ENCODE measurements at regions not wholly inside any gene's neighbourhood (a gene's known extent, or its start where the extent isn't known, plus 50 kb on each side); places are given as distances from the start of the nearest gene placed in this dataset.

DNA sequence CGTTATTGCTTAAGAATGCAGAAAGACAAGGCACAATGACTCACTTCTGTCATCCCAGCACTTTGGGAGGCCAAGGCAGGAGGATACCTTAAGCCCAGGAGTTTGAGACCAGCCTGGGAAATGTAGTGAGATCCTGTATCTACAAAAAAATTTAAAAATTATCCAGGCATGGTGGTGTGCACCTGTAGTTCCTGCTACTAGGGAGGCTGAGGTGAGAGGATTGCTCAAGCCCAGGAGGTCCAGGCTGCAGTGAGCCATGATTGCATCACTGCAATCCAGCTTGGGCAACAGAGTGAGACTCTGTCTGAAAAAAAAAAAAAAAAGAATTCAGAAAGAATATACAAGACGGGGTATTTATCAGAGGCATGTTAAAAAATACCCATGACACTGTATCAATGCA, 182.0 kb upstream of the SPOPL start:
- H3K36me3 ChIP-seq, result no peaks in the 10 kb centered on the region
- H3K9me3 ChIP-seq, result no peaks in the 10 kb centered on the region
- TF ChIP-seq, protein P1, sequence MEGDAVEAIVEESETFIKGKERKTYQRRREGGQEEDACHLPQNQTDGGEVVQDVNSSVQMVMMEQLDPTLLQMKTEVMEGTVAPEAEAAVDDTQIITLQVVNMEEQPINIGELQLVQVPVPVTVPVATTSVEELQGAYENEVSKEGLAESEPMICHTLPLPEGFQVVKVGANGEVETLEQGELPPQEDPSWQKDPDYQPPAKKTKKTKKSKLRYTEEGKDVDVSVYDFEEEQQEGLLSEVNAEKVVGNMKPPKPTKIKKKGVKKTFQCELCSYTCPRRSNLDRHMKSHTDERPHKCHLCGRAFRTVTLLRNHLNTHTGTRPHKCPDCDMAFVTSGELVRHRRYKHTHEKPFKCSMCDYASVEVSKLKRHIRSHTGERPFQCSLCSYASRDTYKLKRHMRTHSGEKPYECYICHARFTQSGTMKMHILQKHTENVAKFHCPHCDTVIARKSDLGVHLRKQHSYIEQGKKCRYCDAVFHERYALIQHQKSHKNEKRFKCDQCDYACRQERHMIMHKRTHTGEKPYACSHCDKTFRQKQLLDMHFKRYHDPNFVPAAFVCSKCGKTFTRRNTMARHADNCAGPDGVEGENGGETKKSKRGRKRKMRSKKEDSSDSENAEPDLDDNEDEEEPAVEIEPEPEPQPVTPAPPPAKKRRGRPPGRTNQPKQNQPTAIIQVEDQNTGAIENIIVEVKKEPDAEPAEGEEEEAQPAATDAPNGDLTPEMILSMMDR (IDR thresholded peaks at IDR 0.05), result no peak
- H3K27me3 ChIP-seq, result no peaks in the 10 kb centered on the region
- no peaks in the 10 kb centered on the region for H3K4me1 ChIP-seq
- no peak overlapping the region for H3K27ac ChIP-seq
- no peak for DNase-seq (ENCODE audit: low spot score)
- no peak overlapping the region for H3K4me3 ChIP-seq

DNA sequence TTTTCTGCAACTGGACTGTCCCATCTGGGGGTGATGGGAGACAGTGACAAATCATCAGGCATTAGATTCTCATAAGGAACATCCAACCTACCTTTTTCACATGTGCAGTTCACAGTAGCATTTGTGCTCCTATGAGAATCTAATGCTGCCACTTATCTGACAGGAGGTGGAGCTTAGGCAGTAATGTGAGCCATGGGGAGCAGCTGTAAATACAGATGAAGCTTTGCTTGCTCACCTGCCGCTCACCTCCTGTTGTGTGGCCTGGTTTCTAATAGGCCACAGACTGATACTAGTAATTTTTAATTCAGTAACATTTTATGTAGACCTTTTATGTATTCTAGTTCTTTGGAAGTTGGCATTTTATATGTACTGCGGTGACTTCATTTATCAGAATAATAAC, 180.1 kb upstream of the SPOPL start:
- DNase-seq (ENCODE audit: low spot score), result no peak
- TF ChIP-seq, protein P1 (IDR thresholded peaks at IDR 0.05), result no peak
- H3K4me1 ChIP-seq, result no peaks in the 10 kb centered on the region
- no peak overlapping the region for H3K4me3 ChIP-seq
- no peaks in the 10 kb centered on the region for H3K9me3 ChIP-seq
- H3K27ac ChIP-seq, result no peak overlapping the region
- no peaks in the 10 kb centered on the region for H3K36me3 ChIP-seq
- no peaks in the 10 kb centered on the region for H3K27me3 ChIP-seq

DNA sequence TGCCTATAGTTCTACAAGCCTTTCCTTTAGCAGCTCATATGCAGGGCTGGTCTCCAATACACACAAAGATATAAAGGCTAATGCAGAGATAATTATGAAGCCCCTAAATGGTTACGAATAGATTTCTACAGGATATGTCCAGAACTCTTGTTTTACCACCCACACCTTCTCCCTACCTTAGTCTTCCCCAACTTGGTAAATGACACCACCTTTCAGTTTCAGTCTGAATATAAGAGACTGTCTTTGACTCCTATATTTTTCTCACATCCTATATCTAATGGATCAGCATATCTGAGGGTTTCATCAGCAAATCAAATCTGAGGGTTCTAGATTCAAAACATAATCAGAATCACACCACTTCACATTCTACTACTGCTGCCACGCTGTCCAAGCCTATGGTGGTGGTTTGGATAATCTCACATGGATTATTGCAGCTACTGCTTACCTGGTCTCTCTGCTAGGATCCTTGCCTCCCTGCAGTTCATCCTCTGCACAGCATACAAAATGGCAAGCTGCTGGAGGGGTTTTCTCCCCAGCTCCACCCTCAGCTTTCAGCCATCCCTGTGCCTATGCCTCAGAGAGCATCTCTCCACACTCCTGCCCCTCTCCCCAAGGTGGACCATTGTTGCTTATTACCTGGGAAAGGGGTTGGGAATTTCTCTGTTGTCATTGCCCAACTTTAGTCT, 178.0 kb upstream of the SPOPL start:
- no peak overlapping the region for H3K4me3 ChIP-seq
- no peaks in the 10 kb centered on the region for H3K36me3 ChIP-seq
- H3K27me3 ChIP-seq, result no peaks in the 10 kb centered on the region
- H3K4me1 ChIP-seq, result no peaks in the 10 kb centered on the region
- no peaks in the 10 kb centered on the region for H3K9me3 ChIP-seq
- no peak for DNase-seq (ENCODE audit: low spot score)
- TF ChIP-seq, protein P1 (IDR thresholded peaks at IDR 0.05), result no peak
- no peak overlapping the region for H3K27ac ChIP-seq

- H3K36me3 ChIP-seq, result no peaks in the 10 kb centered on the region
Measured at GRCh38 chr2:138324068-138324771, 177.3 kb upstream of the SPOPL start.

DNA sequence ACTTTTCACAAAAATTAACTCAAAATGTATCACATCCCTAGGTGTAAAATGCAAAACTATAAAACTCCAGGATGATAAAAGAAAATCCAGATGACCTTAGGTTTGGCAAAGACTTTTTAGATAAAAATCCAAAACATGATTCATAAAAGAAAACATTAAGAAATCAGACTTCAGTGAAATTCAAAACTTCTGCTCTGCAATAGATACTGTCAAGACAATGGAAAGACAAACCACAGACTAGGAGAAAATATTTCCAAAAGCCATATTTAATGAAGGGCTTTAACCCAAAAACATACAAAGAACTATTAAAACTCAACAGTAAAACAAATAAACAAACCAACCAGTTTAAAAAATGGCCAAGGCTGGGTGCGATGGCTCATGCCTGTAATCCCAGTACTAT, 173.6 kb upstream of the SPOPL start:
- H3K27ac ChIP-seq, result no peak overlapping the region
- no peaks in the 10 kb centered on the region for H3K27me3 ChIP-seq
- no peaks in the 10 kb centered on the region for H3K9me3 ChIP-seq
- no peak overlapping the region for H3K4me3 ChIP-seq
- no peaks in the 10 kb centered on the region for H3K4me1 ChIP-seq
- H3K36me3 ChIP-seq, result no peaks in the 10 kb centered on the region
- DNase-seq (ENCODE audit: low spot score), result no peak
- TF ChIP-seq, protein P1 (IDR thresholded peaks at IDR 0.05), result no peak

More at GRCh38 chr2:138324068-138324771, 177.3 kb upstream of the SPOPL start:
- no peaks in the 10 kb centered on the region for H3K4me1 ChIP-seq
- H3K4me3 ChIP-seq, result no peak overlapping the region
- TF ChIP-seq, protein P1 (IDR thresholded peaks at IDR 0.05), result no peak
- H3K27ac ChIP-seq, result no peak overlapping the region
- no peaks in the 10 kb centered on the region for H3K9me3 ChIP-seq
- H3K27me3 ChIP-seq, result no peaks in the 10 kb centered on the region
- no peak for DNase-seq (ENCODE audit: low spot score)
